ENCODE measurements at regions not wholly inside any gene's neighbourhood (a gene's known extent, or its start where the extent isn't known, plus 50 kb on each side); places are given as distances from the start of the nearest gene placed in this dataset.

GRCh38 chr2:117485588-117485987 is 328.9 kb upstream of the DDX18 start:
- no peak for TF ChIP-seq POLR2A (IDR thresholded peaks at IDR 0.05)
- no peak for TF ChIP-seq CTCF (IDR thresholded peaks at IDR 0.05)

All from suprapubic skin (tissue), 3 donors.